ENCODE measurements at regions not wholly inside any gene's neighbourhood (a gene's known extent, or its start where the extent isn't known, plus 50 kb on each side); places are given as distances from the start of the nearest gene placed in this dataset.

- H3K4me1 ChIP-seq (ENCODE audit: control insufficient read depth in 2 of 2, insufficient read depth in 2 of 2, low read length in 2 of 2): no peaks in the 10 kb centered on the region
- no peaks in the 10 kb centered on the region for H3K9me3 ChIP-seq (ENCODE audit: control insufficient read depth in 2 of 3, low read length in 3 of 3)
- H3K4me3 Mint-ChIP-seq: no peak overlapping the region
- no peaks in the 10 kb centered on the region for H3K27me3 ChIP-seq (ENCODE audit: control insufficient read depth in 2 of 2, insufficient read depth in 2 of 2, low read length in 2 of 2)
- POLR2A ChIA-PET: no interaction called here
- ATAC-seq (no peak), DNase-seq (no peak)
- peaks cover 0 to 5% (median 0%) of the 10 kb centered on the region in 11 donors for H3K9me3 Mint-ChIP-seq
- no peaks in the 10 kb centered on the region for H3K27me3 Mint-ChIP-seq
- no peak overlapping the region for H3K27ac ChIP-seq (ENCODE audit: low read depth, low read length)
- peak overlapping the region in 1 of 9 donors; percentile 9 for H3K27ac Mint-ChIP-seq
- no peak overlapping the region for H3K4me3 ChIP-seq (ENCODE audit: low read length)
- H3K4me1 Mint-ChIP-seq: peaks cover 0 to 1% (median 0%) of the 10 kb centered on the region in 7 donors
- CTCF ChIA-PET: interaction anchor here (0.6 kb wide), 1 partner anchor 710 kb away, joined by 6 read pairs; no protein-coding TSS in a partner anchor
- intact Hi-C loops (cut with micrococcal nuclease): no loop called here
- H3K36me3 ChIP-seq (ENCODE audit: control insufficient read depth in 2 of 3, insufficient read depth in 3 of 3, low read length in 3 of 3): no peaks in the 10 kb centered on the region
- H3K36me3 Mint-ChIP-seq: no peaks in the 10 kb centered on the region
Observed at GRCh38 chr6:44665143-44665542, 277.6 kb downstream of the CDC5L start.

GRCh38 chr6:44665683-44666082, 278.2 kb downstream of the CDC5L start:
- intact Hi-C loops (cut with micrococcal nuclease): no loop called here
- Histone ChIP-seq H3K4me1 (ENCODE audit: control insufficient read depth in 2 of 2, insufficient read depth in 2 of 2, low read length in 2 of 2) (no peaks in the 10 kb centered on the region), H3K27ac (ENCODE audit: low read depth, low read length) (no peak overlapping the region), H3K36me3 (ENCODE audit: control insufficient read depth in 2 of 3, insufficient read depth in 3 of 3, low read length in 3 of 3) (no peaks in the 10 kb centered on the region), H3K4me3 (ENCODE audit: low read length) (no peak overlapping the region), H3K9me3 (ENCODE audit: control insufficient read depth in 2 of 3, low read length in 3 of 3) (no peaks in the 10 kb centered on the region), H3K27me3 (ENCODE audit: control insufficient read depth in 2 of 2, insufficient read depth in 2 of 2, low read length in 2 of 2) (no peaks in the 10 kb centered on the region)
- peaks cover 0 to 1% (median 0%) of the 10 kb centered on the region in 7 donors for H3K4me1 Mint-ChIP-seq
- no peak for DNase-seq
- no peaks in the 10 kb centered on the region for H3K36me3 Mint-ChIP-seq
- ChIA-PET CTCF (no interaction called here), POLR2A (no interaction called here)
- H3K4me3 Mint-ChIP-seq: no peak overlapping the region
- peaks cover 0 to 5% (median 0%) of the 10 kb centered on the region in 11 donors for H3K9me3 Mint-ChIP-seq
- ATAC-seq: no peak
- no peak overlapping the region for H3K27ac Mint-ChIP-seq
- H3K27me3 Mint-ChIP-seq: no peaks in the 10 kb centered on the region

GRCh38 chr6:44666324-44666723, 278.8 kb downstream of the CDC5L start:
- H3K4me3 Mint-ChIP-seq: no peak overlapping the region
- ChIA-PET POLR2A (no interaction called here), CTCF (no interaction called here)
- Histone ChIP-seq H3K4me1 (ENCODE audit: control insufficient read depth in 2 of 2, insufficient read depth in 2 of 2, low read length in 2 of 2) (no peaks in the 10 kb centered on the region), H3K36me3 (ENCODE audit: control insufficient read depth in 2 of 3, insufficient read depth in 3 of 3, low read length in 3 of 3) (no peaks in the 10 kb centered on the region), H3K27me3 (ENCODE audit: control insufficient read depth in 2 of 2, insufficient read depth in 2 of 2, low read length in 2 of 2) (no peaks in the 10 kb centered on the region), H3K4me3 (ENCODE audit: low read length) (no peak overlapping the region), H3K9me3 (ENCODE audit: control insufficient read depth in 2 of 3, low read length in 3 of 3) (no peaks in the 10 kb centered on the region), H3K27ac (ENCODE audit: low read depth, low read length) (no peak overlapping the region)
- no peak for DNase-seq
- intact Hi-C loops (cut with micrococcal nuclease): no loop called here
- ATAC-seq: no peak
- H3K27me3 Mint-ChIP-seq: no peaks in the 10 kb centered on the region
- no peak overlapping the region for H3K27ac Mint-ChIP-seq
- no peaks in the 10 kb centered on the region for H3K36me3 Mint-ChIP-seq
- H3K4me1 Mint-ChIP-seq: peaks cover 0 to 1% (median 0%) of the 10 kb centered on the region in 7 donors
- H3K9me3 Mint-ChIP-seq: peaks cover 0 to 5% (median 0%) of the 10 kb centered on the region in 11 donors

GRCh38 chr6:44667226-44667625, 279.7 kb downstream of the CDC5L start:
- ATAC-seq (no peak), DNase-seq (no peak)
- Histone ChIP-seq H3K9me3 (ENCODE audit: control insufficient read depth in 2 of 3, low read length in 3 of 3) (no peaks in the 10 kb centered on the region), H3K4me3 (ENCODE audit: low read length) (no peak overlapping the region), H3K27ac (ENCODE audit: low read depth, low read length) (no peak overlapping the region), H3K4me1 (ENCODE audit: control insufficient read depth in 2 of 2, insufficient read depth in 2 of 2, low read length in 2 of 2) (no peaks in the 10 kb centered on the region), H3K36me3 (ENCODE audit: control insufficient read depth in 2 of 3, insufficient read depth in 3 of 3, low read length in 3 of 3) (no peaks in the 10 kb centered on the region), H3K27me3 (ENCODE audit: control insufficient read depth in 2 of 2, insufficient read depth in 2 of 2, low read length in 2 of 2) (no peaks in the 10 kb centered on the region)
- H3K4me1 Mint-ChIP-seq: peaks cover 0 to 1% (median 0%) of the 10 kb centered on the region in 7 donors
- ChIA-PET POLR2A (interaction anchor here (1.3 kb wide), 1 partner anchor 709 kb away, joined by 3 read pairs; no protein-coding TSS in a partner anchor), CTCF (interaction anchor here (1.0 kb wide), 1 partner anchor 1047 kb away, joined by 3 read pairs; no protein-coding TSS in a partner anchor)
- no peaks in the 10 kb centered on the region for H3K27me3 Mint-ChIP-seq
- no peak overlapping the region for H3K27ac Mint-ChIP-seq
- H3K9me3 Mint-ChIP-seq: peaks cover 0 to 5% (median 0%) of the 10 kb centered on the region in 11 donors
- no peaks in the 10 kb centered on the region for H3K36me3 Mint-ChIP-seq
- intact Hi-C loops (cut with micrococcal nuclease): no loop called here
- no peak overlapping the region for H3K4me3 Mint-ChIP-seq

- ATAC-seq (peak; percentile 45), DNase-seq (peak in 3 of 9 donors; percentile 13 to 21 (median 18))
- Histone ChIP-seq H3K27me3 (ENCODE audit: control insufficient read depth in 2 of 2, insufficient read depth in 2 of 2, low read length in 2 of 2) (no peaks in the 10 kb centered on the region), H3K4me1 (ENCODE audit: control insufficient read depth in 2 of 2, insufficient read depth in 2 of 2, low read length in 2 of 2) (no peaks in the 10 kb centered on the region), H3K36me3 (ENCODE audit: control insufficient read depth in 2 of 3, insufficient read depth in 3 of 3, low read length in 3 of 3) (no peaks in the 10 kb centered on the region), H3K27ac (ENCODE audit: low read depth, low read length) (no peak overlapping the region), H3K4me3 (ENCODE audit: low read length) (no peak overlapping the region), H3K9me3 (ENCODE audit: control insufficient read depth in 2 of 3, low read length in 3 of 3) (no peaks in the 10 kb centered on the region)
- no peaks in the 10 kb centered on the region for H3K27me3 Mint-ChIP-seq
- H3K36me3 Mint-ChIP-seq: no peaks in the 10 kb centered on the region
- ChIA-PET POLR2A (interaction anchor here (1.3 kb wide), 1 partner anchor 709 kb away, joined by 3 read pairs; no protein-coding TSS in a partner anchor), CTCF (interaction anchor here (1.0 to 1.1 kb wide), 2 partner anchors 13 to 1047 kb away, joined by 3 read pairs; no protein-coding TSS in a partner anchor)
- intact Hi-C loops (cut with micrococcal nuclease): no loop called here
- no peak overlapping the region for H3K4me3 Mint-ChIP-seq
- H3K9me3 Mint-ChIP-seq: peaks cover 0 to 5% (median 0%) of the 10 kb centered on the region in 11 donors
- peaks cover 0 to 1% (median 0%) of the 10 kb centered on the region in 7 donors for H3K4me1 Mint-ChIP-seq
- peak overlapping the region in 1 of 9 donors; percentile 16 for H3K27ac Mint-ChIP-seq
Observed at GRCh38 chr6:44667668-44668390, 280.3 kb downstream of the CDC5L start.

GRCh38 chr6:44668391-44668930, 281.0 kb downstream of the CDC5L start:
- H3K9me3 Mint-ChIP-seq: peaks cover 0 to 5% (median 0%) of the 10 kb centered on the region in 11 donors

More at GRCh38 chr6:44668391-44668930, 281.0 kb downstream of the CDC5L start:
- H3K4me1 Mint-ChIP-seq: peaks cover 0 to 1% (median 0%) of the 10 kb centered on the region in 7 donors
- no peak overlapping the region for H3K27ac Mint-ChIP-seq
- no peak for ATAC-seq
- H3K27me3 ChIP-seq (ENCODE audit: control insufficient read depth in 2 of 2, insufficient read depth in 2 of 2, low read length in 2 of 2): no peaks in the 10 kb centered on the region
- no peaks in the 10 kb centered on the region for H3K4me1 ChIP-seq (ENCODE audit: control insufficient read depth in 2 of 2, insufficient read depth in 2 of 2, low read length in 2 of 2)
- CTCF ChIA-PET: interaction anchor here (1.0 to 1.1 kb wide), 2 partner anchors 13 to 1046 kb away, joined by 3 read pairs; no protein-coding TSS in a partner anchor
- POLR2A ChIA-PET: interaction anchor here (1.3 kb wide), 1 partner anchor 708 kb away, joined by 3 read pairs; no protein-coding TSS in a partner anchor
- no peak overlapping the region for H3K27ac ChIP-seq (ENCODE audit: low read depth, low read length)
- H3K27me3 Mint-ChIP-seq: peaks cover 0 to 4% (median 0%) of the 10 kb centered on the region in 5 donors
- H3K4me3 ChIP-seq (ENCODE audit: low read length): no peak overlapping the region
- intact Hi-C loops (cut with micrococcal nuclease): no loop called here
- H3K36me3 ChIP-seq (ENCODE audit: control insufficient read depth in 2 of 3, insufficient read depth in 3 of 3, low read length in 3 of 3): no peaks in the 10 kb centered on the region
- no peak overlapping the region for H3K4me3 Mint-ChIP-seq
- no peaks in the 10 kb centered on the region for H3K9me3 ChIP-seq (ENCODE audit: control insufficient read depth in 2 of 3, low read length in 3 of 3)
- no peaks in the 10 kb centered on the region for H3K36me3 Mint-ChIP-seq
- DNase-seq: no peak

Measured in naive thymus-derived CD4-positive, alpha-beta T cell (primary cell).